Keratinocyte (primary cell): ENCODE measurements at regions not wholly inside any gene's neighbourhood (a gene's known extent, or its start where the extent isn't known, plus 50 kb on each side); places are given as distances from the start of the nearest gene placed in this dataset.

ENCODE experiments used
- CTCF ChIP-seq, 3 experiments: IDR thresholded peaks in 1 of 3; conservative IDR thresholded peaks in 1 of 3; optimal IDR thresholded peaks in 1 of 3; 2 replicates in 2 of 3; 3 replicates in 1 of 3; pipeline versions ENCODE3 to v1.5.1; 2011; ENCODE audit warnings: low read length in 3 of 3, mild to moderate bottlenecking in 3 of 3, moderate library complexity in 2 of 3, control low read depth in 1 of 3, inconsistent platforms in 1 of 3; ENCODE audit not compliant: insufficient read depth in 2 of 3; ENCODE audit errors: extremely low read depth in 1 of 3
- EZH2 ChIP-seq: IDR thresholded peaks from one replicate; pipeline ENCODE4 v1.6.1; 2012; ENCODE audit warnings: inconsistent platforms, mild to moderate bottlenecking, low read length, moderate library complexity

- TF ChIP-seq CTCF (optimal IDR thresholded peaks at IDR 0.05 in 1 of 3, IDR thresholded peaks at IDR 0.05 in 1 of 3, conservative IDR thresholded peaks at IDR 0.05 in 1 of 3; ENCODE audit: extremely low read depth in 1 of 3, insufficient read depth in 2 of 3, low read length in 3 of 3) (no peak), EZH2 (no peak)
Measured at GRCh38 chr16:59686405-59686804, 952.3 kb upstream of the GOT2 start.
